UCSD-AML1 (cell line): ENCODE measurements at regions not wholly inside any gene's neighbourhood (a gene's known extent, or its start where the extent isn't known, plus 50 kb on each side); places are given as distances from the start of the nearest gene placed in this dataset.
"Not testable (repeated sequence)": the region's sequence is repeated elsewhere in the genome, so short reads cannot be mapped to it uniquely, and the experiment has no call there.

Experiments
- DNase-seq: peaks from one replicate; lab custom pipeline; 2025; ENCODE audit not compliant: unreplicated experiment; lab: John Stamatoyannopoulos, UW

DNA sequence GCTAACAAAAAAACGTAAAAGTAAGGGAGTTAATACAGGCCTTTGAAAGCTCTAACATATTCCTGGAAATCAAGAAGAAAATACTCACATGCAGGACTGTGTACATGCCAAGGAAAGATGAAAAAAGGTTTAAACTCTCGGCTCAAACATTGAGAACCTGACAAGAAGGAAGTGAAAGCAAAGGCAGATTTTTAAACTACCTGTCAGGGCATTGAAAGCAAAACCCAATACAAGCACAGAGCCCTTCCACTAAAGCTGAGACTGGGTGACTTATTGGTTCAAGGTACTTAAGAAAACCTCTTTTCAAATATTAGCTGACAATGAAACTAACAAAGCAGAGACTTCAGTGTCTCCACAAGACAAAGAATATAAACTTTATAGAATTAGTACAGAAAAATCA, 313.0 kb upstream of the GRID2 start:
- no peak for DNase-seq

DNA sequence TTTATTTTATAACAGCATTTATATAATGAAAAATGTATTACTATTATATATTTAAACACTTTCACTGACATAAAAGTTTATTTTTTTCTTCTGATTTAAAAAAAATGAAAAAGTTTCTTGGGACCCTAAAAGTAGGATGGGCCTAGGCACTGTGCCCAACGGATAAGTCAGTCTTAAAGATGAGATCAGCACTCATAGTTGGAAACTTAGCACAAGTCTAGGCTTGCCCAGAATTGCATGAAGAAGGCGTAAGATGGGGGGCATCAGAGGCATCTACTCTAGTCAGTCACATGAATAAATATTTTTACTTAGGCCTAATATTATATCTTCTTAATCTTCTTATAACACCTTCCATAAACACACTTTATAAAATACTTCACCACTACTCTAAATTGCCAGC, 306.7 kb upstream of the GRID2 start:
- DNase-seq: no peak

DNA sequence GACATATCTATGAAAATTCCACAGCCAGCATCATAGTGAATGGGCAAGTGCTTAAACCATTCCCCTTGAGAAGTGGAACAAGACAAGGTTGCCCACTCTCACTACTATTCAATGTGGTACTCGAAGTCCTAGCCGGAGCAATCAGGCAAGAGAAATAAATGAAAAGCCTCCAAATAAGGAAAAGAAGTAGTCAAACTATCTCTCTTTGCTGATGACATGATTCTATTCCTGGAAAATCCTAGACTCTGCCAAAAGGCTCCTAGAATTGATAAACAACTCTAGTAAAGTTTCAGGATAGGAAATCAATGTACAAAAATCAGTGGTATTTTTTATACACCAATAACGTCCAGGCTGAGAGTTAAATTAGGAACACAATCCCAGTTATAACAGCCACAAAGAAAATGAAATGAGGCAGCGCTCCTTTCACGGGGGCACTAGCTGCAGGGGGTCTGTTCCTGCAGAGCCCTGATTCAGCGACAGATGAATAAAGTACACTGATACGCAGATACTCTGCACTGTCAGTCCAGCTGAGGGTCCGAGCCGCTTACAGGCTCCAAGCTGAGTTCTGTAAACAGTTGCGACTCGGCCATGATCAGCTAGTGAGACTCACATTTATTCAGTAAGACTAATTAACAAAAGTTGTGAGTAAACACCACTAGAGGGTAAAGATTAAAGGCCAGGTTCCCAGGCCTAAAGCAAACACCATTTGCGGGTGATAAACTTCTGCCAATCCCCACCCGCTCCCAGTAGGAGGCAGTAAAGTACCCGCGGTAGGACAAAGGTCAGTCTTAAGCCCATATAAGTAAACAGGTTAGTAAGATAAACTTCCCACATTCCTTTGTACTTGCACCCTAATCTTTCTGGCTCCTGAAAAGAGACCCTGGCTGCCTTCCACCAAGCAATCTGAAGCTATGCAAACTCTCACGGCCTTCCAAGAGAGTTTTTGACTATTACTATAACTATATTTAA, 290.6 kb upstream of the GRID2 start:
- no peak for DNase-seq

DNA sequence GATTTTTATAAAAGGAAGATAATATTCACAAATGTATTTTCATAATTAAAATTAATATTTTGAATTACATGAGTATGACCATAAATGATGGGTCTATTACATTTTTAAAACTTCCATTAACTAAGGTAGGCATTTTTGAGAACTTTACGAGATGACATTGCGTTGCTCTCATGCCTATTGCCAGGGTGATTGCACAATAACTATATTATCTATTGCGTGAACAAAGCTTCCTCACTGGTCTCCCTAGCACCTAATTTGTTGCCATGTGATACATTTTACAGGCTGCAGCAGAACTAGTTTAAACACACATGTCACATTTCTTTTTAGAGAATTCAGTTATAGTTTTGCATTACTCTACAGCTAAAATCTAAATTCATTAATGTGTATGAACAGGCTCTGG, 289.7 kb upstream of the GRID2 start:
- no peak for DNase-seq

DNA sequence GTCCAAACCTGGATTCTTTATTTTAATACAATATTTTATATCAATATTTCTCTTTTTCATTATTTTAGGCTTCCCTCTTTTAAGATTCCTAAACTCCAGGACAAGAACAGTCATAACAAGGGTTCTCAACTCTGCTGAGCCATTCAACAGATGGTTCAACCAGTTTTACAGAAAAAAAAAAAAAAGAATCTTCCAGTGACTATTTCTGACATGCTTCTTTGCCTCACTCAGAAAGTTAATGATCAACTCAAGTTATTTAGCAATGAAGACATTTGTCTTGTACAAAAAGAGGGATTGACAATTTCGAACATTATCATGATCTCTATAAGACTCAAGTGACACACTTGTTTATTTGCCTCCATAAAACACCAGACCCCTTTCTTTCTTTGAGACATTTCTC, 282.6 kb upstream of the GRID2 start:
- DNase-seq: no peak

DNA sequence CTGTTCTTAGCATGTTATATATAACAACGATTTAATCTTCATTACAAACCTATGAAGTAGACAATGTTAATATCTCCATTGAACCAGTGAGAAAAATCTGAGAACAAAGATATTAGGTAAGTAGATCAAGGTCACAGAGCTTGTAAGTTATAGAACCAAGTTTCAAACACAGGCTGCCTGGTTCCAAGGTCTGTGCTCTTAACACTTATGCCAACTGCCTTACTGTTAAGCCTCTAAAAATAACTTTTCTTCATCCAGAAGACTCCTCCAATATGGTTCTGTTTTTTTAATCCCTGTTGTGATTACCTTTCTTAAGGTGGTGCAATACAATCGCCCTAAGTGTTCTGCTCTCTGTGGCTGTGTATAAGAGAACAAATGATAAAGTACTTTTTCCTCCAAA, 282.0 kb upstream of the GRID2 start:
- DNase-seq: no peak

DNA sequence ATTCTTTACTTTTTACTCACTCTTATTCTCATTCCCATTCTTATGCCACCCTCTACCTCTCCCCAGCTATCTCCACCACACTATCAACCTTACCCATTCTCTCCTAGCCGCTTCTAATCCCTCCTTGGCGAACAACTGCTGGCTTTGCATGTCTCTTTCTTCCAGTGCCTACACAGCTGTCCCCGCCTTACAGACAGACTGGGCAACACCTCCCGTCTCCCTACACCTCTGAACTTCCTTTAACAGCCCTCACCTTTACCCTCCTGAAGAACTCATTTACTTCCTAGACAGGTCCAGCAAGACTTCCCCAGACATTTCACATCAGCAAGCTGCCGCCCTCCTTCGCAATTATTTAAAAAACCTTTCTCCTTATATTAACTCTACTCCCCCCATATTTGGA, 274.9 kb upstream of the GRID2 start:
- not testable (repeated sequence) for DNase-seq

DNA sequence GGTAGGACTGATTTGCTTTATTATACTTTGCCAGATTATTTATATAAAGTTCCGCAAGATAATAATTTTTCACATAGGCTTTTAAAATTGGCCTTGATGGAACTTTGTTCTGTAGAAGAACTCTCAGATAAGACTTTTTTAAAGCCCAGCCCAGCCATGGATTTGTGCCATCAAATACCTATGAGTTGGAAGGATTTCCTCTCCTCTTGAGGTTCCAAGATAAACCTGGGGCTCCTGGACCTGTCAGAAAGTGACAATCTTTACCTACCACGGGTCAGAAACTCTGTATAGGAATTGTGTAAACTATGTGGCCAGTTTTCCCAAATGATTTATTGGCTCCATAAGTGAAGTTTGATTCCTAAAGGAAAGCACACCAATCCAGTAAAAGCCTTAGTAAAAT, 271.9 kb upstream of the GRID2 start:
- DNase-seq: no peak

DNA sequence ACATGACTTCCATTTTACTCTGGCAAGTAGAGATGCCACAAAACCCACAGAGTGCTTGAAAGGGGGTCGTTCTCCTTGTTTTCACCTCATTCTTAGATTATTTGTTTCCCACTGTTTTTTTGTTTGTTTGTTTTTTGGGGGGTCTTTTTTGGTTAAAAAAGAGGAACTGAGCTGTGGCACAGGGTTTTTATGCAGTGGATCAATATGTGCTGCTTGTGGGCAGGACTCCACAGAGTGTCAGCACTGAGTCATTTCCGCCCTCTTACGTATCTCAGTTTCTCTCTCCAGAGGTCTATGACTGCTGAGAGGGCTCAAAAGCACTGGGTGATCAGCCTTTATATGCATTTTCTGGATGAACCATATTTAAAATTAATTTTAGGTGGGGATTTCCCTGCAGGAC, 268.1 kb upstream of the GRID2 start:
- DNase-seq: no peak

DNA sequence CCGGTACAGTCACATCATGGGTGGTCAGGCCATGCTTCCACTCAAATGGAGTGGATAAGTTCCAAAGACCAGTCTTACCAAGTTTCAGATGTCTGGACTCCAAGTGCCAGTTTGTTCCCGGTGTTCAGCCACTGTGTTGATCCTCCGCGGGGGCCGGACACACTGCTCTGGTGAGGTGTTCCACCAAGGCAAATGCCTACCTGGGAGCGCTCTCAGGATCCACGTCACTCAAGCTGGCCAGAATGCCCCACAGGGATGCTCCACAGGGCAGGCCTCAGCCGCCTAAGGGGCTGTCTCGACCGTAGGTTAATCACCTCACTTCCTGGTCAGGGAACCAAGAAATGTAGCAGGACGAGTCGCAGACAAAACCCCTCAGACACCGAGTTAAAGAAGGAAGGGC, 258.0 kb upstream of the GRID2 start:
- no peak for DNase-seq

DNA sequence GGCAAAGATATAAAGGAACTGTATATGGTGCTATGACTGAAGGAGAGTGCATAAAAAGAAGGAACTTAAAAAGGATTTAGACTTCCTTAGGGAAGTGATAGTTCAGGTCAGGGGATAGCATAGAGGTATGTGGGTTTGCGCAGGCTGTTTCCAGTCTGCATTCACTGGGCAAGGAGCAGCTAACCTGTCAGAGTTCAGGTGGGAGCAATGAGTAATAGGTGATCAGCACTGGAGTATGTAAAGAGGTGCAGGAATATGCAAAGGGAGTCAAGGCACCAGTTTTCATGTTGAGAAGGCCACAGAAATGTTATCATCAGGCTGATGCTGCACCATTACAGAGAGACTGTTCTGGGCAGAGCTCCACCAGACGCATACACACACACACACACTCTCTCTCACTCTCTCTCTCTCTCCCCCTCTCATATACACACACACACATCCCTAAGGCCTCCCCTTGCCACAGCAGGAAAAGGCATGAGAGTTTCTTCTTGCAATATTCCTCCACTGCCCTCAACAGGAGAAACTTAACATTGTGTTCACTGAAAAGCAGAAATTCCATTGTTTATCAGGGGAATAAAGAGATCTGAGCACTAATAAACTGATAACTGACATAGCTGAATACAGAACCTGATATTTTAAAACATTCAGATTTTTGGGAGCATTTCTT, 256.4 kb upstream of the GRID2 start:
- no peak for DNase-seq

DNA sequence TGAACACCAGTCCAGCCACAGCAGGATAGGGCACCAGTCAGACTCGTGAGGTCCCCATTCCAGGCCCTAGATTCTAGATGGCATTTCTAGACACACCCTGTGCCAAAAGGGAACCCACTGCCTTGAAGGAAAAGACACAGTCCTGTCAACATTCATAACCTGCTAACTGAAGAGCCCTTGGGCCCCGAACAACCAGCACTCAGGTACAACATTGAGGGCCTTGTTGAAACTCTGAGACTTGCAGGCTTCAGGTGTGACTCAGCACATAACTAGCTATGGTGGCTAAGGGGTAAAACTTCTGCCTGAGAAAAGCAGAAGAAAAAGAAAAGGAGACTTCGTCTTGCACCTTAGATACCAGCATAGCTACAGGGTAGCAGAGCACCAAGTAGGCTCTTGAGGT, 252.9 kb upstream of the GRID2 start:
- no peak for DNase-seq

DNA sequence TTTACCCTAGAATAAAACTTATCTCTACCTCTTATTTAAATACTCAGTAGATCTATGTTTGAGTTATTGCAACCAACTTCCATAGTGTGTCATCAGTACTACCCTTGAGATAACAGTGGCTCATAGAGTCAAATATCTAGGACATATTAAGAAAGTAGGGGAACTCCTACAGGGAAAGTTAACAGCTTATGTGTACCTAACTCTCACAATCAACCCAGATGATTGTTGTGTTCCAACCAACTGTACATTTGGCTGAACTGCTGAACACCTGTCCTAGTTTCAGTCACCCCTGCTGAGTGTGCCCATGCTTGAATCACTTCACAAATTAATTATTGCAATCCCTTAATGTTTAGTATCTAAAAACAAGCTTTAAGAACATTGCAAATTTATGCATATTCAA, 244.2 kb upstream of the GRID2 start:
- no peak for DNase-seq

DNA sequence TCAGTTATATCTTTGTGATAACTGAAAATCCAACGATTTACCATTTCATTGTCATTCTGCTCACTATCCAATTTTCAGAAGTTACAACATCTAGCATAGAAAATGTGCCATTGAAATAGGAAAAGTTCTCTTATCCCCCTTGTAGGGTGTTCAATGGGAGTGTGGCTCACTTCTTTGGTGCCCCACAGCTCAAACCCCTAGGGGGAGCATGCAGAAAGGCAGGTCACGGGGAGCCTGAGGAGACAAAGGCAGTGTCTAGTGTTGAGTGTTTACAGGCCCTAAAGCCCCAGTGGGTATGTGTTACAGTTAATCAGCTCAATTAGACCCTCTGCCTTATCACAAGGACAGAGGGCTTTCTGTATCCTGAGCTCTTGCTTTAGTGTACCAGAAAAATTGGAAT, 243.4 kb upstream of the GRID2 start:
- no peak for DNase-seq

DNA sequence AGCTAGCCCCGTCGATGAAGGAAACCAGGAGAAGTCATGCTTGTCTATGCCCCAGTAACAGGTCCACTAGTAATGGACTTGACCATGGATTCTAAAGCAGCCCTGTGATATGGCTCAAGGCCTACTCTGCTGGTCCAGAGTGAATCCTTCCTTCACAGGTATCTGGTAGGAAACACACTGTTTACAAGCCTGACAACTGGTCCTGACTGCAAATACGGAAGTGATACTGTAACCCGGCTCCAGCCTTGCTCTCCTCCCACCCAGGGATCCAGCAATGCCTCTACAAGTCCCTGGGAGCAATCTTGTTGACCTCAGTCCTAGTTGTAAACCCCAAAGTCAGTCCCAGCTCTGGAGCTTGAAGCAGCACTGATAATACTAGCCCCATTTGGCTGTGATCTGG, 239.2 kb upstream of the GRID2 start:
- DNase-seq: no peak

DNA sequence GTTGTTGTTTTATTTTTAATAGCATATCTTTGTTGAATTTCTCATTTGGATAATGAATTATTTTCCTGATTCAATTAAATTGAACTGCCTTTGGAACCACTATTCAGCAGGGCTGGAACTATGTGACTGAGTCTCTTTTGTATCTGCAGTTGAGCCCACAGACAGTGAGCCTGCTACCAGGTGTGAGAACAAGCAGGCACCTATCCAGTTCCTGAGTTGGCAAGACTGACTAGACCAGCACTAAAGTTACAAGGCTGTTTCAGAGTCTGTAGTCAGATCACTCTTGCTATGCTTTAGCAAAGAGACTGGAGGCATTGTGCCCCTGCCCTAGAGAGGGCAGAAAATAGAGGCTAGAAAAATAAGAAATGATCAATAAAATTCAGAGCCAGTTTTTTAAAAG, 237.3 kb upstream of the GRID2 start:
- DNase-seq: no peak

DNA sequence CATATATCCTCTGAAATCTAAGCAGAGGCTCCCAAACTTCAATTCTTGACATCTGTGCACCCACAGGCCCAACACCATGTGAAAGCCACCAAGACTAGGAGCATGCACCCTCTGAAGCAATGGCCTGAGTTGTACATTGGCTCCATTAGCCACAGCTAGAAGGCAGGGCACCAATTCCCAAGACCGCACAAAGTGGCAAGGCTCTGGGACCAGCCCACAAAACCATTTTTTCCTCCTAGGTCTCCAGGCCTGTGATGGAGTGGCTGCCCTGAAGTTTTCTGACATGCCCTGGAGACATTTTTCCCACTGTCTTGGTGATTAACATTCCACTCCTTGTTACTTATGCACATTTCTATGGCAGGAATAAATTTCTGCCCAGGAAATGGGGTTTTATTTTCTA, 232.2 kb upstream of the GRID2 start:
- DNase-seq: no peak

DNA sequence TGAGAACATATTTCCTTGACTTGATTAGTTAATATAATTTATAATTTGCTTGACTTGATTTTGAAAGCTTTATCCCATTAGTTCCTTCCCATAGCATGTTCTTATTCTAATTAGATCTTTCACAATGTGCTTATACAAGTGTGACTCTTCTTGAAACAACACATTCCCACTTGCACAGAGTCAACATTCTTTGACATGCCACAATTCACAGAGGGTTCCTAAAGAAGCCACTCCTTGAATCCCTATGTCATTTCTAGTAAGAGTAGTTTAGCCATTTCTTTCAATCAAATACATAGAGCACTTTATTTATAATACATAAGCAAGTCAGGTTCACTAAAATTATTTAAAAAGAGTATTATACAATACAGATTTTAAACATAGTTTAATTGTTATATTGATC, 228.9 kb upstream of the GRID2 start:
- no peak for DNase-seq

DNA sequence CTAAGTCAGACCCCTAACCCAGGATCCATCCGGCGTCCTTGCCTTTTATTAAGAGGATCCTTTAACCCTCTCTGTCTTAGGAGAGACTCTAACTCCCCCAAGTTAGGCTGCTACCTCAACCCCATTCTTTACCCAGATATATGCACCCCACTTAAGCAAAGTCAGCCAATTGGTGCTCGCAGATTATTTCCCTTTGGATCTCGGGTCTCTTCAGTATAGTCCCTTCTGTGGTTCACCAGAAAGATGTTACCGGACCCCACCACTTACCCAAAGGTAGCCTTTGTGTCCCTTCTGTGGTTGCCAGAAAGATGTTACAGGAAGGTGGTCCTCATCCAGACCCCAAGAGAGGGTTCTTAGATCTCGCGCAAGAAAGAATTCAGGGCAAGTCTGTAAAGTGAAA, 212.9 kb upstream of the GRID2 start:
- DNase-seq: no peak

DNA sequence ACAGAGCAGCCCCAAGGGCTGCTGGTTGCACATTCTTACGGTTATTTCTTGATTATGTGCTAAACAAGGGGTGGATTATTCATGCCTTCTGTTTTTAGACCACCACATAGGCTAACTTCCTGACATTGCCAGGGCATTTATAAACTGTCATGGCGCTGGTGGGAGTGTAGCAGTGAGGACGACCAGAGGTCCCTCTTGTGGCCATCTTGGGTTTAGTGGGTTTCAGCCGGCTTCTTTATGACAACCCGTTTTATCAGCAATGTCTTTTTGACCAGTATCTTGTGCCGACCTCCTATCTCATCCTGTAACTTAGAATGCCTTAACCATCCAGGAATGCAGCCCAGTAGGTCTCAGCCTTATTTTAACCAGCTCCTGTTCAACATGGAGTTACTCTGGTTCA, 212.4 kb upstream of the GRID2 start:
- peak; percentile 6 for DNase-seq

DNA sequence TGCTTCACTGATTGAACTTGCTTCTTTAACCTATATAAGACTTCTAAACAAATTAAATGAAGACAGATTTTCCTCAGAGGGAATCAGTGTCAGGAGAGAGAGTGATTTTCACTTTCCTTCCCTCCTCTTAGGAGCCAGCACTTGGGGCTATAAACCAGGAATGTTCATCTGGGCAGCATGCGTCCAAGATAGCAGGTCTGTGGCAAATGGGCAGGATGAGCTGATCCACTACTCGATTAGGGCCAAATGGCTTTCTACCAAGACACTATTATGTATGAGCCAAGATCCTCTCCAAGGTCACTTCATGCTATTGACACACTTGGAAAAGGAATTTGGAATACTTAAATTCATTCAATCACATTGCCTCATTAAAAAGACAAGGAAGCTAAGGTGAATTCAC, 203.9 kb upstream of the GRID2 start:
- no peak for DNase-seq

DNA sequence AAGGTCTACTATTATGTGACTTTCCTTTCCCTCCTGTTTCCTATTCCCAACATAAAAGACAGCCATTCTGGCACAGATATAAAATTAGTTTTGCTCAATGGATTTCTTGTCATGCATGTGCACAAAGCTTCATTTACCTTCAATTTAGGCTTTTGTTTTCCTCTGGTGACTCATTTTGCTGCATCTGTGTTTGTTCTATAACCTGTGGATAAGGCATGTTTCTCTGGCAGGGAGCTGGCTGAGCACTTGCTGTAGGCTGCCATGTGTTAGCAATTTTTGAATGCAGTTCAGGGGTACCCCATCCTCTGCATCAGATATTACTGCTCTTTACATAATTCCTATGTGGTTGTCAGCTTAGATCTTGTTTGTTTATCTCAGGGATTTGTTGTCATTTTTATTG, 202.8 kb upstream of the GRID2 start:
- no peak for DNase-seq

DNA sequence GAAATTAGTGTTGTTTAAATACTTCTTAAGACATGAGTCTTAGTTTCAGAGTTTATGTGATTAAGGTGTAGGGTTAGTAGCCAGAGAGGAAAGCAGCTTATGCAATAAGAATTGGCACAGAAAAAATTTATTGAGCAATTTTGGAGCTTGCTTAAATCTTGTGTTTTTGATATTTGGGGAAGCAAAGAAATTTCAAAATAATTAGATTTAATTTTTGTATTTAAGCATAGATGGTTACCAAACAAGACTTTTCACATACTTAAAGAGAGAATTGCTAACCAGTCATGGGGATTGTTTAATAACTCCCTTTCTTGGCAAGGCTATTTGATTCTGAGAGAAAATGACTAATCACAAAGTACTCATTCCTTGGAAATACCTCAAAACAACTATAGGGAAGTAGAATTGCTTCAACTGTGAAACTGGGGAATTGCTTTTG, 202.0 kb upstream of the GRID2 start:
- DNase-seq: no peak
